Lower leg skin (tissue), 3 donors: ENCODE measurements at regions not wholly inside any gene's neighbourhood (a gene's known extent, or its start where the extent isn't known, plus 50 kb on each side); places are given as distances from the start of the nearest gene placed in this dataset.

Experiments used
- CTCF ChIP-seq, 3 donors: fragments of 450-650 bp; IDR thresholded peaks; one replicate each; pipeline ENCODE4 v1.5.1; 2016; ENCODE audit warnings: antibody characterized with exemption in 3 of 3, mild to moderate bottlenecking in 3 of 3, moderate library complexity in 2 of 3
- POLR2A ChIP-seq, 2 donors: fragments of 450-650 bp; IDR thresholded peaks; one replicate each; pipeline ENCODE4 v1.6.1; 2016 to 2017; ENCODE audit warnings: antibody characterized with exemption in 2 of 2, mild to moderate bottlenecking in 1 of 2, moderate library complexity in 1 of 2

- TF ChIP-seq CTCF (IDR thresholded peaks at IDR 0.05) (no peak), POLR2A (IDR thresholded peaks at IDR 0.05) (no peak)
These were observed 50.1 kb upstream of the HAND1 start for GRCh38 chr5:154528005-154528594.
